ENCODE measurements at regions not wholly inside any gene's neighbourhood (a gene's known extent, or its start where the extent isn't known, plus 50 kb on each side); places are given as distances from the start of the nearest gene placed in this dataset.

- TF ChIP-seq POLR2A (IDR thresholded peaks at IDR 0.05) (no peak), POLR2AphosphoS5 (IDR thresholded peaks at IDR 0.05) (no peak)
- TF ChIP-seq, protein P1, sequence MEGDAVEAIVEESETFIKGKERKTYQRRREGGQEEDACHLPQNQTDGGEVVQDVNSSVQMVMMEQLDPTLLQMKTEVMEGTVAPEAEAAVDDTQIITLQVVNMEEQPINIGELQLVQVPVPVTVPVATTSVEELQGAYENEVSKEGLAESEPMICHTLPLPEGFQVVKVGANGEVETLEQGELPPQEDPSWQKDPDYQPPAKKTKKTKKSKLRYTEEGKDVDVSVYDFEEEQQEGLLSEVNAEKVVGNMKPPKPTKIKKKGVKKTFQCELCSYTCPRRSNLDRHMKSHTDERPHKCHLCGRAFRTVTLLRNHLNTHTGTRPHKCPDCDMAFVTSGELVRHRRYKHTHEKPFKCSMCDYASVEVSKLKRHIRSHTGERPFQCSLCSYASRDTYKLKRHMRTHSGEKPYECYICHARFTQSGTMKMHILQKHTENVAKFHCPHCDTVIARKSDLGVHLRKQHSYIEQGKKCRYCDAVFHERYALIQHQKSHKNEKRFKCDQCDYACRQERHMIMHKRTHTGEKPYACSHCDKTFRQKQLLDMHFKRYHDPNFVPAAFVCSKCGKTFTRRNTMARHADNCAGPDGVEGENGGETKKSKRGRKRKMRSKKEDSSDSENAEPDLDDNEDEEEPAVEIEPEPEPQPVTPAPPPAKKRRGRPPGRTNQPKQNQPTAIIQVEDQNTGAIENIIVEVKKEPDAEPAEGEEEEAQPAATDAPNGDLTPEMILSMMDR (IDR thresholded peaks at IDR 0.05 in 8 of 11, conservative IDR thresholded peaks at IDR 0.05 in 3 of 11) = no peak
These were observed 160.8 kb upstream of the ALG10B start for GRCh38 chr12:38155526-38156496.

Data from spleen (tissue), 7 donors.